IMR-90 (cell line): ENCODE measurements at regions not wholly inside any gene's neighbourhood (a gene's known extent, or its start where the extent isn't known, plus 50 kb on each side); places are given as distances from the start of the nearest gene placed in this dataset.

ENCODE experiments used
- ATAC-seq: fragments of 200-7000 bp; cut with Tn5 transposase; 2 replicates; pipeline ENCODE4 v1.9.1; 2020; ENCODE audit warnings: low read depth, mild to moderate bottlenecking, moderate library complexity
- BruUV-seq: library from RNA; stranded (reverse); fragments of 400-500 nt; replicated peaks from 2 replicates; lab custom pipeline; 2021; lab: Mats Ljungman, UMichigan
- CTCF ChIA-PET: fragments of 300-600 bp; formaldehyde crosslinking; extraction: SDS; loops from one replicate; lab custom pipeline; 2021; ENCODE audit warnings: antibody characterized with exemption; lab: Yijun Ruan, JAX
- POLR2A ChIA-PET: fragments of 300-600 bp; sonication (Branson Sonifier 250); formaldehyde crosslinking; loops from one replicate; lab custom pipeline; 2022; ENCODE audit warnings: antibody characterized with exemption; ENCODE audit not compliant: unreplicated experiment; lab: Charles Lee
- DNase-seq: peaks from one replicate; pipeline ENCODE4 v3.0.0; 2013
- H2AFZ ChIP-seq: replicated peaks from 2 replicates; pipeline ENCODE3; 2013; ENCODE audit warnings: low read length, mild to moderate bottlenecking; ENCODE audit not compliant: poor library complexity
- H2AK5ac ChIP-seq: 2 replicates; pipeline ENCODE4 v1.6.1; 2013; ENCODE audit warnings: low read depth, low read length, inconsistent platforms
- H2AK9ac ChIP-seq: replicated peaks from 2 replicates; pipeline ENCODE3; 2013; ENCODE audit warnings: mild to moderate bottlenecking, low read depth, low read length, moderate library complexity; ENCODE audit not compliant: poor library complexity
- H2BK120ac ChIP-seq: 2 replicates; pipeline ENCODE4 v1.6.1; 2013; ENCODE audit warnings: low read depth, low read length, inconsistent platforms
- H2BK15ac ChIP-seq: 3 replicates; pipeline ENCODE4 v1.6.1; 2013; ENCODE audit warnings: low read depth, low read length, inconsistent platforms
- H2BK20ac ChIP-seq: 2 replicates; pipeline ENCODE4 v1.6.1; 2013; ENCODE audit warnings: low read depth, mild to moderate bottlenecking, inconsistent platforms, low read length, moderate library complexity
- H2BK5ac ChIP-seq: 2 replicates; pipeline ENCODE4 v1.6.1; 2013; ENCODE audit warnings: mild to moderate bottlenecking, low read depth, low read length, inconsistent platforms; ENCODE audit not compliant: poor library complexity, severe bottlenecking
- H3K14ac ChIP-seq: replicated peaks from 2 replicates; pipeline ENCODE4 v1.6.1; 2013; ENCODE audit warnings: low read depth, low read length, inconsistent platforms
- H3K18ac ChIP-seq: 2 replicates; pipeline ENCODE4 v1.6.1; 2013; ENCODE audit warnings: low read depth, low read length, control low read depth
- H3K23ac ChIP-seq: 2 replicates; pipeline ENCODE4 v1.6.1; 2013; ENCODE audit warnings: low read depth, low read length, inconsistent platforms
- H3K27ac ChIP-seq: 2 replicates; pipeline ENCODE4 v1.5.1; 2013; ENCODE audit warnings: mild to moderate bottlenecking, control low read depth, low read length; ENCODE audit not compliant: insufficient read depth
- H3K27me3 ChIP-seq: 2 replicates; pipeline ENCODE4 v1.6.1; 2013; ENCODE audit warnings: low read length; ENCODE audit not compliant: control insufficient read depth, insufficient read depth
- H3K36me3 ChIP-seq: 2 replicates; pipeline ENCODE4 v1.6.1; 2013; ENCODE audit warnings: low read length, mixed read lengths; ENCODE audit not compliant: control insufficient read depth, insufficient read depth
- H3K4ac ChIP-seq: 2 replicates; pipeline ENCODE4 v1.6.1; 2013; ENCODE audit warnings: low read depth, low read length, inconsistent platforms
- H3K4me1 ChIP-seq: 2 replicates; pipeline ENCODE4 v1.6.1; 2013; ENCODE audit warnings: low read length, mixed read lengths; ENCODE audit not compliant: control insufficient read depth, insufficient read depth
- H3K4me2 ChIP-seq: 2 replicates; pipeline ENCODE4 v1.6.1; 2013; ENCODE audit warnings: low read depth, mild to moderate bottlenecking, control low read depth, low read length, moderate library complexity
- H3K4me3 ChIP-seq: 2 replicates; pipeline ENCODE4 v1.5.1; 2013; ENCODE audit warnings: low read depth, mild to moderate bottlenecking, control low read depth, low read length, moderate library complexity; ENCODE audit not compliant: insufficient read depth
- H3K56ac ChIP-seq: 2 replicates; pipeline ENCODE4 v1.6.1; 2013; ENCODE audit warnings: low read length, inconsistent platforms; ENCODE audit not compliant: insufficient read depth; ENCODE audit errors: extremely low read depth
- H3K79me1 ChIP-seq, 2 experiments: 2 replicates each; pipeline ENCODE4 v1.6.1; 2013; ENCODE audit warnings: low read length in 2 of 2, inconsistent platforms in 1 of 2, low read depth in 1 of 2
- H3K9ac ChIP-seq: 2 replicates; pipeline ENCODE4 v1.6.1; 2013; ENCODE audit warnings: low read depth, low read length, control low read depth
- H3K9me1 ChIP-seq: 2 replicates; pipeline ENCODE4 v1.6.1; 2013; ENCODE audit warnings: low read length, inconsistent platforms; ENCODE audit not compliant: insufficient read depth
- H3K9me3 ChIP-seq: 2 replicates; pipeline ENCODE4 v1.6.1; 2013; ENCODE audit warnings: low read length; ENCODE audit not compliant: control insufficient read depth, insufficient read depth
- H4K20me1 ChIP-seq: 2 replicates; pipeline ENCODE4 v1.6.1; 2013; ENCODE audit warnings: low read length, inconsistent platforms; ENCODE audit not compliant: insufficient read depth
- H4K5ac ChIP-seq: 2 replicates; pipeline ENCODE4 v1.6.1; 2013; ENCODE audit warnings: mild to moderate bottlenecking, low read depth, low read length, control low read depth
- H4K8ac ChIP-seq, 2 experiments: 2 replicates each; pipeline ENCODE4 v1.6.1; 2013; ENCODE audit warnings: low read depth in 2 of 2, low read length in 2 of 2, control low read depth in 1 of 2, inconsistent platforms in 1 of 2
- H4K91ac ChIP-seq: 2 replicates; pipeline ENCODE4 v1.6.1; 2013; ENCODE audit warnings: low read depth, low read length, inconsistent platforms; ENCODE audit not compliant: insufficient read depth
- MXI1 ChIP-seq: IDR thresholded peaks from 2 replicates; pipeline ENCODE4 v1.6.1; 2012; ENCODE audit warnings: low read depth, mild to moderate bottlenecking, low read length, moderate library complexity, borderline replicate concordance
- WGBS, 2 experiments: methylation state at CpG; one replicate each; pipeline versions ENCODE4 v1.1.5 to v1.1.7; 2013; ENCODE audit warnings: missing lambda C conversion rate in 2 of 2; ENCODE audit not compliant: insufficient read length in 1 of 2; ENCODE audit errors: extremely low coverage in 2 of 2; 5-methylcytosine and 5-hydroxymethylcytosine counted together
- dilution Hi-C: fragments of 300-500 bp; cut with HindIII; formaldehyde crosslinking; loops from one replicate; pipeline ENCODE4 v1.14.3; 2018; ENCODE audit warnings: low sequenced_read_pairs; ENCODE audit not compliant: unreplicated experiment
- in situ Hi-C: fragments of 300-500 bp; cut with MboI; formaldehyde crosslinking; loops from 3 replicates; pipeline ENCODE4 v1.14.3; 2019; ENCODE audit warnings: low sequenced_read_pairs, inconsistent platforms, mixed read lengths
- intact Hi-C: fragments of 100-400 bp; cut with micrococcal nuclease; formaldehyde crosslinking; loops from 2 replicates; pipeline ENCODE4 v1.10.0; 2022

DNA sequence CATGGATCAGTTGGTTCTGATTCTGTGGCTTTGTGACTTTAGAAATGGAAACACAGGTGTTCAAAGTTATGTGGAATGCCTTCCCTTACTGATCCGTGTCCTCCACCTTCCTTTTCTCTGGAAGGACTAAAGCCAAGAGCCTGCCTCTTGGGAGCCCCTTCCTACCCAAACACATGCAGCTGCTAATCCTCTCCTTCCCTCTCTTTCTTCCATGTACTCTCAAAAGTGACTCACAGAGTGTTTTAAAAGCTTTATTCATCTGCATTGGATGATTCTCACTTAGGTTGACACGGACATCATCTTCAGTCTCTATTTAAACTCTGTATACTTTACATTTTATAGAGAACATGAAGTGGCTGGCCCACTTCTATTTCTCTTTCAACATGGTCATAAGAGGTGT, 856.5 kb upstream of the ARPP21 start:
- POLR2A ChIA-PET = no interaction called here
- in situ Hi-C loops (no loop called here), dilution Hi-C loops (no loop called here)

More for the DNA sequence above, 856.5 kb upstream of the ARPP21 start:
- Histone ChIP-seq H4K91ac (no peak overlapping the region), H3K9ac (no peak overlapping the region), H2BK5ac (no peak overlapping the region), H2BK20ac (no peak overlapping the region), H3K14ac (no peak overlapping the region), H3K18ac (no peak overlapping the region), H3K4me1 (no peaks in the 10 kb centered on the region), H2BK120ac (no peak overlapping the region), H4K8ac (no peak overlapping the region), H3K4me3 (no peak overlapping the region), H2AK9ac (no peak overlapping the region), H2BK15ac (no peak overlapping the region), H2AFZ (no peak overlapping the region), H3K23ac (no peak overlapping the region), H3K4me2 (no peak overlapping the region), H3K36me3 (no peaks in the 10 kb centered on the region), H3K27me3 (no peaks in the 10 kb centered on the region), H4K5ac (no peak overlapping the region), H3K79me1 (no peaks in the 10 kb centered on the region), H2AK5ac (no peak overlapping the region), H3K9me1 (no peaks in the 10 kb centered on the region), H3K56ac (no peak overlapping the region), H3K4ac (no peak overlapping the region), H3K9me3 (peaks cover 3% of the 10 kb centered on the region; the same call in 1 of the 2 replicates), H4K20me1 (no peaks in the 10 kb centered on the region), H3K27ac (no peak overlapping the region)
- no peak for DNase-seq
- intact Hi-C loops = no loop called here
- TF ChIP-seq MXI1 = no peak
- BruUV-seq = no TSS peak
- WGBS, 2 experiments = no CpG with 5 or more reads among the region's 2 CpGs
- CTCF ChIA-PET = no interaction called here
- no peak for ATAC-seq
